ENCODE measurements at regions not wholly inside any gene's neighbourhood (a gene's known extent, or its start where the extent isn't known, plus 50 kb on each side); places are given as distances from the start of the nearest gene placed in this dataset.

- no peak for TF ChIP-seq EZH2phosphoT487 (IDR thresholded peaks at IDR 0.05; ENCODE audit: low read length)
- TF ChIP-seq CTCF (IDR thresholded peaks at IDR 0.05; ENCODE audit: low read length): no peak
- TF ChIP-seq EZH2 (optimal IDR thresholded peaks at IDR 0.05; ENCODE audit: low read depth, low read length): no peak
These were observed 1322.9 kb upstream of the TMEFF2 start for GRCh38 chr2:193517615-193518014.
